Vagina (tissue), 2 donors: ENCODE measurements at regions not wholly inside any gene's neighbourhood (a gene's known extent, or its start where the extent isn't known, plus 50 kb on each side); places are given as distances from the start of the nearest gene placed in this dataset.
A peak's percentile ranks its signal among the peaks of the same experiment; 100 is the strongest.

ENCODE experiments used
- DNase-seq, 2 donors: peaks; one replicate each; pipeline ENCODE4 v3.0.0-alpha.2; 2017; ENCODE audit errors: extremely low spot score in 2 of 2
- H3K27ac ChIP-seq: fragments of 200-600 bp; sonication (generic); one replicate; pipeline ENCODE4 v1.5.1; 2019
- H3K27me3 ChIP-seq: fragments of 200-600 bp; sonication (generic); one replicate; pipeline ENCODE4 v1.5.1; 2019
- H3K36me3 ChIP-seq, 2 donors: fragments of 200-600 bp; sonication (generic); one replicate each; pipeline ENCODE4 v1.5.1; 2017 to 2019
- H3K4me1 ChIP-seq: fragments of 200-600 bp; sonication (generic); one replicate; pipeline ENCODE4 v1.5.1; 2019
- H3K4me3 ChIP-seq, 2 donors: fragments of 200-600 bp; sonication (generic); 1 replicate in 1 of 2; 2 replicates in 1 of 2; pipeline ENCODE4 v1.5.1; 2016 to 2019
- H3K9me3 ChIP-seq: fragments of 200-600 bp; sonication (generic); one replicate; pipeline ENCODE4 v1.5.1; 2019
- CTCF ChIP-seq, 3 experiments: fragments of 450-650 bp in 2 of 3; fragments of 200-600 bp in 1 of 3; sonication (generic) in 1 of 3; IDR thresholded peaks; one replicate each; pipeline ENCODE4 v1.5.1; 2017 to 2019; ENCODE audit warnings: antibody characterized with exemption in 3 of 3, mild to moderate bottlenecking in 2 of 3, moderate library complexity in 2 of 3
- POLR2A ChIP-seq, 2 donors: fragments of 450-650 bp; IDR thresholded peaks; one replicate each; pipeline ENCODE4 v1.6.1; 2017; ENCODE audit warnings: antibody characterized with exemption in 2 of 2, mild to moderate bottlenecking in 2 of 2, moderate library complexity in 2 of 2
- POLR2AphosphoS5 ChIP-seq, 2 donors: sonication (generic); formaldehyde crosslinking; IDR thresholded peaks; one replicate each; pipeline ENCODE4 v1.9.0; 2017; ENCODE audit warnings: antibody characterized with exemption in 2 of 2, mild to moderate bottlenecking in 2 of 2, low read depth in 1 of 2; ENCODE audit not compliant: insufficient read depth in 1 of 2
- intact Hi-C: fragments of 100-400 bp; cut with DNase I; formaldehyde crosslinking; loops from one replicate; pipeline ENCODE4 v1.15.1; 2023

- H3K27ac ChIP-seq: no peak overlapping the region
- no peaks in the 10 kb centered on the region for H3K27me3 ChIP-seq
- H3K36me3 ChIP-seq: no peaks in the 10 kb centered on the region
- H3K4me1 ChIP-seq: peaks cover 6% of the 10 kb centered on the region
- TF ChIP-seq CTCF (IDR thresholded peaks at IDR 0.05) (no peak), POLR2AphosphoS5 (IDR thresholded peaks at IDR 0.05; ENCODE audit: insufficient read depth in 1 of 2, low read depth in 1 of 2) (no peak), POLR2A (IDR thresholded peaks at IDR 0.05) (no peak)
- no peak for DNase-seq
- H3K4me3 ChIP-seq: no peak overlapping the region
- H3K9me3 ChIP-seq: no peaks in the 10 kb centered on the region
- intact Hi-C loops: no loop called here
These were observed 68.7 kb upstream of the OSMR start for GRCh38 chr5:38777111-38777510.

GRCh38 chr5:38780316-38780715 lies 65.5 kb upstream of the OSMR start:
- H3K27ac ChIP-seq: no peak overlapping the region
- no peaks in the 10 kb centered on the region for H3K36me3 ChIP-seq
- TF ChIP-seq CTCF (IDR thresholded peaks at IDR 0.05): no peak
- no peak for TF ChIP-seq POLR2A (IDR thresholded peaks at IDR 0.05)
- TF ChIP-seq POLR2AphosphoS5 (IDR thresholded peaks at IDR 0.05; ENCODE audit: insufficient read depth in 1 of 2, low read depth in 1 of 2): no peak
- H3K4me3 ChIP-seq: no peak overlapping the region
- H3K9me3 ChIP-seq: no peaks in the 10 kb centered on the region
- DNase-seq: no peak
- H3K27me3 ChIP-seq: no peaks in the 10 kb centered on the region
- intact Hi-C loops: no loop called here
- peaks cover 28% of the 10 kb centered on the region for H3K4me1 ChIP-seq

GRCh38 chr5:38780945-38781344 lies 64.9 kb upstream of the OSMR start:
- Histone ChIP-seq H3K9me3 (no peaks in the 10 kb centered on the region), H3K27me3 (no peaks in the 10 kb centered on the region), H3K4me1 (peaks cover 28% of the 10 kb centered on the region), H3K27ac (no peak overlapping the region), H3K36me3 (no peaks in the 10 kb centered on the region), H3K4me3 (no peak overlapping the region)
- intact Hi-C loops: no loop called here
- DNase-seq: no peak
- no peak for TF ChIP-seq POLR2A (IDR thresholded peaks at IDR 0.05)
- TF ChIP-seq POLR2AphosphoS5 (IDR thresholded peaks at IDR 0.05; ENCODE audit: insufficient read depth in 1 of 2, low read depth in 1 of 2): no peak
- TF ChIP-seq CTCF (IDR thresholded peaks at IDR 0.05): no peak

GRCh38 chr5:38782180-38782835 lies 63.5 kb upstream of the OSMR start:
- no peak for DNase-seq
- no peak for TF ChIP-seq POLR2AphosphoS5 (IDR thresholded peaks at IDR 0.05; ENCODE audit: insufficient read depth in 1 of 2, low read depth in 1 of 2)
- no peak for TF ChIP-seq CTCF (IDR thresholded peaks at IDR 0.05)
- no peak for TF ChIP-seq POLR2A (IDR thresholded peaks at IDR 0.05)
- Histone ChIP-seq H3K4me1 (peaks cover 28% of the 10 kb centered on the region), H3K9me3 (no peaks in the 10 kb centered on the region), H3K27me3 (no peaks in the 10 kb centered on the region), H3K27ac (peak overlapping the region; percentile 58), H3K36me3 (no peaks in the 10 kb centered on the region), H3K4me3 (no peak overlapping the region)
- intact Hi-C loops: no loop called here

- Histone ChIP-seq H3K4me1 (peaks cover 28% of the 10 kb centered on the region), H3K4me3 (no peak overlapping the region), H3K27me3 (no peaks in the 10 kb centered on the region), H3K36me3 (no peaks in the 10 kb centered on the region), H3K9me3 (no peaks in the 10 kb centered on the region), H3K27ac (peak overlapping the region; percentile 58)
- intact Hi-C loops: no loop called here
- DNase-seq: no peak
- no peak for TF ChIP-seq CTCF (IDR thresholded peaks at IDR 0.05)
- peak in 1 of 2 donors; percentile 34 for TF ChIP-seq POLR2AphosphoS5 (IDR thresholded peaks at IDR 0.05; ENCODE audit: insufficient read depth in 1 of 2, low read depth in 1 of 2)
- no peak for TF ChIP-seq POLR2A (IDR thresholded peaks at IDR 0.05)
These were observed 62.7 kb upstream of the OSMR start for GRCh38 chr5:38783011-38783561.
